ENCODE measurements at regions not wholly inside any gene's neighbourhood (a gene's known extent, or its start where the extent isn't known, plus 50 kb on each side); places are given as distances from the start of the nearest gene placed in this dataset.

DNA sequence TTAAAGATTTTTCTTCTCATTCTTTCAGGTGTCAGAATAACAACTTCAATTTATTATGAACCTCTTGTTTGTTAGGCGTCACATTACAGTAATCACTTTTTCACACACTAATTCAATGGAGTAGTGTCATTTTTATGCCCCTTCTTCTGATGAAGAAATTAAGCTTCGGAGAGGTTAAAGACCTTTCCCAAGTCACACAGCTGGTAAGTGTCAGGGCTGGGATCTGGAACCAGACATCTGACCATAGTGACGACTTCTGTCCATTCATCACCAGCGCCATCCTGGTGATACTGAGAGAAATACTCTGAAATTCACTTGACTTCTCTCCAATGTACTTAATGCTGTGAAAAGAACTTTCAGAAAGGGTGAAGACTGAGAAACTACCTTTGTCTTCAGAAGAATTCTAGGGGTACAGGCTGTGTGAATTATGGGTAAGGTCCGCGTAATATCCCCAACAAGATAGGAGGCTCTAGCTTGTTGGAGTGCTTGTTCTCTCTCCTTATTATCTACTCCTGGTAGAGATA, 173.8 kb downstream of the GAS1 start:
- no CpG with 5 or more reads among the region's 6 CpGs for WGBS (ENCODE audit: insufficient coverage)
- Histone ChIP-seq H3K27ac (ENCODE audit: low read depth in 1 of 2, low read length in 2 of 2) (no peak overlapping the region), H3K4me3 (replicated peaks in 1 of 3; ENCODE audit: low read depth in 2 of 3, low read length in 3 of 3) (no peak overlapping the region), H3K79me2 (ENCODE audit: insufficient read depth, low read length) (no peaks in the 10 kb centered on the region), H3K27me3 (ENCODE audit: control insufficient read depth in 2 of 2, insufficient read depth in 2 of 2, low read length in 2 of 2) (peaks cover 0 to 6% of the 10 kb centered on the region in 2 donors), H2AFZ (ENCODE audit: insufficient read depth, low read depth, low read length, poor library complexity, severe bottlenecking) (no peak overlapping the region), H3K36me3 (replicated peaks in 1 of 2; ENCODE audit: control insufficient read depth in 1 of 2, insufficient read depth in 2 of 2, low read length in 2 of 2) (no peaks in the 10 kb centered on the region), H3K4me1 (ENCODE audit: control insufficient read depth in 1 of 2, insufficient read depth in 2 of 2, low read length in 2 of 2) (no peaks in the 10 kb centered on the region), H3K9ac (ENCODE audit: insufficient read depth, low read length, poor library complexity, severe bottlenecking) (no peak overlapping the region), H3K4me2 (replicated peaks; ENCODE audit: extremely low read depth, low read length, poor library complexity, severe bottlenecking) (no peak overlapping the region), H4K20me1 (ENCODE audit: insufficient read depth, low read length) (no peaks in the 10 kb centered on the region), H3K9me3 (replicated peaks in 1 of 2; ENCODE audit: control insufficient read depth in 1 of 2, insufficient read depth in 1 of 2, low read length in 2 of 2) (no peaks in the 10 kb centered on the region)
- Mint-ChIP-seq H3K4me1 (no peaks in the 10 kb centered on the region), H3K27me3 (ENCODE audit: low read depth in 3 of 3) (peaks cover 5 to 27% (median 9%) of the 10 kb centered on the region in 3 donors), H3K4me3 (no peak overlapping the region), H3K36me3 (no peaks in the 10 kb centered on the region), H3K27ac (no peak overlapping the region), H3K9me3 (peaks cover 0 to 5% (median 2%) of the 10 kb centered on the region in 7 donors)
- intact Hi-C loops (cut with micrococcal nuclease): no loop called here
- TF ChIP-seq, protein P1, sequence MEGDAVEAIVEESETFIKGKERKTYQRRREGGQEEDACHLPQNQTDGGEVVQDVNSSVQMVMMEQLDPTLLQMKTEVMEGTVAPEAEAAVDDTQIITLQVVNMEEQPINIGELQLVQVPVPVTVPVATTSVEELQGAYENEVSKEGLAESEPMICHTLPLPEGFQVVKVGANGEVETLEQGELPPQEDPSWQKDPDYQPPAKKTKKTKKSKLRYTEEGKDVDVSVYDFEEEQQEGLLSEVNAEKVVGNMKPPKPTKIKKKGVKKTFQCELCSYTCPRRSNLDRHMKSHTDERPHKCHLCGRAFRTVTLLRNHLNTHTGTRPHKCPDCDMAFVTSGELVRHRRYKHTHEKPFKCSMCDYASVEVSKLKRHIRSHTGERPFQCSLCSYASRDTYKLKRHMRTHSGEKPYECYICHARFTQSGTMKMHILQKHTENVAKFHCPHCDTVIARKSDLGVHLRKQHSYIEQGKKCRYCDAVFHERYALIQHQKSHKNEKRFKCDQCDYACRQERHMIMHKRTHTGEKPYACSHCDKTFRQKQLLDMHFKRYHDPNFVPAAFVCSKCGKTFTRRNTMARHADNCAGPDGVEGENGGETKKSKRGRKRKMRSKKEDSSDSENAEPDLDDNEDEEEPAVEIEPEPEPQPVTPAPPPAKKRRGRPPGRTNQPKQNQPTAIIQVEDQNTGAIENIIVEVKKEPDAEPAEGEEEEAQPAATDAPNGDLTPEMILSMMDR (IDR thresholded peaks at IDR 0.05): no peak
- no peak for DNase-seq

DNA sequence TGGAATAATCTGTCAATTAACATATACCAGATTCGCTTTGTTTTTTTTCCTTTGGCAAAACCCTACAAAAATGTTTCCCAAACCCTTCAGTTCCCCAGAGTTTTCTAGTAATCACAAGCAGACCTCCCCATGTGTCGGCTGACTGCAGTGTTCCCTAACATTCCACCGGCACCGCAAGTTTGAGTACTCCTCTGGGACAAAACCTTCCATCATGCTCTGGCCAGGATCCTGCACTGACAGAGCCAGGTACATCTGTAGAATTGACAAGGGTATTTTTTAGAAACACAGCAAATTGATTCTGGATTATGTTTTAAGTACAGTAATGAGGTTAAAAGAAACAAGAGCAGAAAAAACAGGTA, 174.7 kb downstream of the GAS1 start:
- Mint-ChIP-seq H3K36me3 (no peaks in the 10 kb centered on the region), H3K9me3 (peaks cover 0 to 8% (median 2%) of the 10 kb centered on the region in 7 donors), H3K4me1 (no peaks in the 10 kb centered on the region), H3K27me3 (ENCODE audit: low read depth in 3 of 3) (peaks cover 3 to 26% (median 9%) of the 10 kb centered on the region in 3 donors), H3K27ac (no peak overlapping the region), H3K4me3 (no peak overlapping the region)
- Histone ChIP-seq H3K27ac (ENCODE audit: low read depth in 1 of 2, low read length in 2 of 2) (no peak overlapping the region), H3K79me2 (ENCODE audit: insufficient read depth, low read length) (no peaks in the 10 kb centered on the region), H3K4me3 (replicated peaks in 1 of 3; ENCODE audit: low read depth in 2 of 3, low read length in 3 of 3) (no peak overlapping the region), H3K4me2 (replicated peaks; ENCODE audit: extremely low read depth, low read length, poor library complexity, severe bottlenecking) (no peak overlapping the region), H4K20me1 (ENCODE audit: insufficient read depth, low read length) (no peaks in the 10 kb centered on the region), H3K36me3 (replicated peaks in 1 of 2; ENCODE audit: control insufficient read depth in 1 of 2, insufficient read depth in 2 of 2, low read length in 2 of 2) (no peaks in the 10 kb centered on the region), H3K9ac (ENCODE audit: insufficient read depth, low read length, poor library complexity, severe bottlenecking) (no peak overlapping the region), H3K9me3 (replicated peaks in 1 of 2; ENCODE audit: control insufficient read depth in 1 of 2, insufficient read depth in 1 of 2, low read length in 2 of 2) (no peaks in the 10 kb centered on the region), H3K4me1 (ENCODE audit: control insufficient read depth in 1 of 2, insufficient read depth in 2 of 2, low read length in 2 of 2) (peaks cover 2 to 3% of the 10 kb centered on the region in 2 donors), H2AFZ (ENCODE audit: insufficient read depth, low read depth, low read length, poor library complexity, severe bottlenecking) (no peak overlapping the region), H3K27me3 (ENCODE audit: control insufficient read depth in 2 of 2, insufficient read depth in 2 of 2, low read length in 2 of 2) (peaks cover 0 to 6% of the 10 kb centered on the region in 2 donors)
- TF ChIP-seq, protein P1 (IDR thresholded peaks at IDR 0.05): no peak
- intact Hi-C loops (cut with micrococcal nuclease): no loop called here
- DNase-seq: no peak
- WGBS (ENCODE audit: insufficient coverage): 94% methylated on average over 3 of the region's 4 CpGs

Measured in CD14-positive monocyte (primary cell).